Neural cell (in vitro differentiated cells): ENCODE measurements at regions not wholly inside any gene's neighbourhood (a gene's known extent, or its start where the extent isn't known, plus 50 kb on each side); places are given as distances from the start of the nearest gene placed in this dataset.

Source experiments
- CTCF ChIP-seq: fragments of 450-650 bp; IDR thresholded peaks from 2 replicates; pipeline ENCODE4 v1.5.1; 2014; ENCODE audit warnings: antibody characterized with exemption, mild to moderate bottlenecking, moderate library complexity; ENCODE audit not compliant: poor library complexity, severe bottlenecking
- TAF1 ChIP-seq: IDR thresholded peaks from 2 replicates; pipeline ENCODE4 v1.6.1; 2012; ENCODE audit warnings: low read depth

DNA sequence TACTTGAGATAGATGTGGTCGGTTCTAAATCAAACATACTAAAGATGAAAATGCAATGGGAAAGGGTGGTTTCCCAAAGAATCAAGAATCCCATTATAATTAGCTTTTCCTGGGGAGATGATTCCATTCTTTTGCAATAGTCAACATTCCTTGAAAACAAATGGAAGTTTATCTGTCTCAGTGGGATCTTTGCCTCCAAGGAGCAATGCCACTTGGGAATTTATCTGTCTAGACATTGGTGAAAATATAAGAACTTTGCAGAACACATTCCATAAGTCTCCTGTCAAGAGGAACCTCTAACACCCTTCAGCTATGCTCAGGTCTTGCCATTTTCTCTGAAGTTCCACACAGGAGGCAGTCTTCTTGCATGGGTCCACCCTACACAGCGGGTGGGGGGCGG lies 152.5 kb downstream of the KCTD12 start:
- TF ChIP-seq TAF1 (no peak), CTCF (no peak)
